BJ (cell line): ENCODE measurements at regions not wholly inside any gene's neighbourhood (a gene's known extent, or its start where the extent isn't known, plus 50 kb on each side); places are given as distances from the start of the nearest gene placed in this dataset.

Experiments used
- CTCF ChIA-PET: fragments of 350-600 bp; formaldehyde crosslinking; extraction: SDS; loops from one replicate; lab custom pipeline; 2021; ENCODE audit warnings: antibody characterized with exemption, inconsistent platforms; lab: Yijun Ruan, JAX
- POLR2A ChIA-PET: fragments of 300-600 bp; sonication (Branson Sonifier 250); formaldehyde crosslinking; extraction: SDS; loops from one replicate; lab custom pipeline; 2021; ENCODE audit warnings: antibody characterized with exemption; lab: Charles Lee
- DNase-seq: peaks from one replicate; pipeline ENCODE4 v3.0.0-alpha.2; 2011; ENCODE audit warnings: low read depth
- H3K27me3 ChIP-seq: 2 replicates; pipeline ENCODE4 v1.6.0; 2011; ENCODE audit warnings: low read length; ENCODE audit not compliant: control insufficient read depth, insufficient read depth
- H3K36me3 ChIP-seq: 2 replicates; pipeline ENCODE4 v1.5.1; 2011; ENCODE audit warnings: low read length; ENCODE audit not compliant: control insufficient read depth, insufficient read depth
- H3K4me3 ChIP-seq: 2 replicates; pipeline ENCODE4 v1.5.1; 2011; ENCODE audit warnings: low read depth, mild to moderate bottlenecking, control low read depth, low read length
- CTCF ChIP-seq: IDR thresholded peaks from 2 replicates; pipeline ENCODE4 v1.5.1; 2011; ENCODE audit warnings: low read depth, mild to moderate bottlenecking, control low read depth, inconsistent platforms, low read length, moderate library complexity; ENCODE audit not compliant: insufficient read depth

DNA sequence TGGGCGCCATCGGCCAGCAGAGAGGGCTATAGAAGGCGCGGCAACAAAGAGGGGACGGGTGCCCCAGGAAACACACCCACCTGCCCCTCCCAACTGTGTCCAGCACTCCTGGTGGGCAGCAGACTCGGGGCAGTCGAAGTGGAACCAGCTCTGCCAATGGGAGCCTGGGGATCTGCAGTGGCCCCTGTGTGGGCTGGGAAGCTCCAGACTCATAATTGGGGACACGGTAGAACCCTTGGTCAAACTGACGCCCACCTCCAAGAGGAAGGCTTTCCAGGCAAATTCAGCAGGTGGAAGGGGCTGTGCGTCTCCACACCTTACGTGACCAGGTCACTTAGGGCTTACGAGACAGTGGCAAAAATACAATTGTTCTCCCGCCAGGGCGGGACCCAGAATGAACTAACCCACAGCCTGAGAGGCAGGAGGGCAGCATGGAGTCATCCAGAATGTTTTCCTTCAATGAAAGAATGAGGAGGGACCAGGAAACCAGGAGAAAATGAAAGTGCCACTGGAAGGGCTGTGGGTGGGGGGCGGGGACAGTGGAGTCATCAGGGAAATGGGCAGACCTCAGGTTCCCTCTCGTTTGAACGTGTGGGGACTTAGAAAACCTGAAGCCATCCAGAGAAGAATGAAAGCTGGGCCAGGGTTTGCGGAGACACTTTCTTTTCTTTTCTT, 53.2 kb upstream of the SHANK2 start:
- CTCF ChIA-PET: no interaction called here
- TF ChIP-seq CTCF: no peak
- DNase-seq: no peak
- no peaks in the 10 kb centered on the region for H3K36me3 ChIP-seq
- no peak overlapping the region for H3K4me3 ChIP-seq
- no peaks in the 10 kb centered on the region for H3K27me3 ChIP-seq
- POLR2A ChIA-PET: no interaction called here

- POLR2A ChIA-PET: no interaction called here
- TF ChIP-seq CTCF: no peak
- DNase-seq: no peak
- no peak overlapping the region for H3K4me3 ChIP-seq
- no peaks in the 10 kb centered on the region for H3K27me3 ChIP-seq
- H3K36me3 ChIP-seq: no peaks in the 10 kb centered on the region
- CTCF ChIA-PET: no interaction called here
Measured at GRCh38 chr11:71305041-71305440, 52.7 kb upstream of the SHANK2 start.

DNA sequence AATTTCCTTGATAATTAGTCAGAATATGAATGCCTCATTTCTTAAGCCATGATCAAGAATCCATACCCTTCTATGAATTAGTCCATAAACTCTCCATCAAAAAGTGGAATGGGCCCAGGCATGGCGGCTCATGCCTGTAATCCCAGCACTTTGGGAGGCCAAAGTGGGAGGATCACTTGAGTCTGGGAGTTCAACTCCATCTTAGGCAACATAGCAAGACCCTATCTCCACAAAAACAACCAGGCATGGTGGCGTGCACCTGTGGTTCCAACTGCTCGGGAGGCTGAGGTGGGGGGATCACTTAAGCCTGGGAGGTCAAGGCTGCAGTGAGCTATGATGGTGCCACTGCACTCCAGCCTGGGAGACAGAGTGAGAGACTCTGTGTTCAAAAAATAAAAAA, 52.1 kb upstream of the SHANK2 start:
- CTCF ChIA-PET: no interaction called here
- Histone ChIP-seq H3K27me3 (no peaks in the 10 kb centered on the region), H3K36me3 (no peaks in the 10 kb centered on the region), H3K4me3 (no peak overlapping the region)
- TF ChIP-seq CTCF: no peak
- POLR2A ChIA-PET: no interaction called here
- DNase-seq: no peak

- no peaks in the 10 kb centered on the region for H3K36me3 ChIP-seq
- H3K4me3 ChIP-seq: no peak overlapping the region
- ChIA-PET CTCF (no interaction called here), POLR2A (no interaction called here)
- no peaks in the 10 kb centered on the region for H3K27me3 ChIP-seq
- TF ChIP-seq CTCF: no peak
- no peak for DNase-seq
Measured at GRCh38 chr11:71304045-71304444, 51.7 kb upstream of the SHANK2 start.

DNA sequence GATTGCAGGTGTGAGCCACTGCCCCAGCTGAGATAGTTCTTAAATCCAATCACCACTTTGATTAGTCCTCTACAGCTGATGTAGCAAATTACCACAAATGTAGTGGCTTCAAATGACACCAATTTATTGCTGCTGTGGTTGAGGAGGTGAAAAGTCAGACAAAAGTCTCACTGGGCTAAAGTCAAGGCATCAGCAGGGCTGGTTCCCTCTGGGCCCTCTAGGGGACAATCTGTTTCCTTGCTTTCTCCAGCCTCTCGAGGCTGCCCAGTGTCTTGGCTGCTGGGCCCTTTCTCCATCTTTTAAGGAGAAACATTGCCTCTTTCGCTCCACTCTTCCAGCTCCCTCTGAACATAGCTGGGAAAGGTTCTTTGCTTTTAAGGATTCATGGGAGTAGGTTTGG, 50.5 kb upstream of the SHANK2 start:
- Histone ChIP-seq H3K27me3 (no peaks in the 10 kb centered on the region), H3K36me3 (no peaks in the 10 kb centered on the region), H3K4me3 (no peak overlapping the region)
- POLR2A ChIA-PET: no interaction called here
- CTCF ChIA-PET: interaction anchor here (1.0 to 1.8 kb wide), 4 partner anchors 10 to 1145 kb away, joined by 3 to 5 read pairs (median 3); no protein-coding TSS in a partner anchor
- no peak for DNase-seq
- TF ChIP-seq CTCF: peak; percentile 29; the same call in 1 of the 2 replicates
